GM18511 (cell line): ENCODE measurements at regions not wholly inside any gene's neighbourhood (a gene's known extent, or its start where the extent isn't known, plus 50 kb on each side); places are given as distances from the start of the nearest gene placed in this dataset.

Source experiments
- ATAC-seq: cut with Tn5 transposase; IDR thresholded peaks from one replicate; pipeline ENCODE4 v1.9.1; 2021; ENCODE audit warnings: mild to moderate bottlenecking, moderate library complexity; ENCODE audit not compliant: unreplicated experiment

GRCh38 chr4:62407534-62407933, 1207.4 kb downstream of the ADGRL3 start:
- ATAC-seq, result no peak

GRCh38 chr4:62402088-62402806, 1202.1 kb downstream of the ADGRL3 start:
- no peak for ATAC-seq

- peak; percentile 69 for ATAC-seq
These were observed 1199.1 kb downstream of the ADGRL3 start for GRCh38 chr4:62399242-62399641.

- ATAC-seq, result no peak
These were observed 1198.2 kb downstream of the ADGRL3 start for GRCh38 chr4:62398318-62398717.

GRCh38 chr4:62394766-62395165, 1194.6 kb downstream of the ADGRL3 start:
- no peak for ATAC-seq

DNA sequence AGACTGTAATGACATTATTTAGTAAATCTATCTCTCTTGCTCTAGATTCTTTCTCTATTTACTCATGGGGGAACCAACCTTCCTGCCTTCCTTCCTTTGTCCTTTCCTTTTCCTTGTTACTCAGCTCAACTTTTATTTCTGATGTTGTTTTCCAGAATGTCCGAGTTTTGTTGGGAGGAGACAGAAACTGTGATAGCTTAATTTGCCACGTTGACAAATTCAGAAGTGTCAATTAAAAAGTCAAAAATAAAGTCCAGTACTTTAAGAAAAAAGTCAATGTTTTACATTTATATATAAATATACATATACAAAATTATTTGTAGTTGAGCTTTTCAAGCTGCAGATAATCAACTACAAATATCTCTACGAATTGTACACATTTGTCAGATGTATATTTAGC, 1187.7 kb downstream of the ADGRL3 start:
- ATAC-seq, result no peak

DNA sequence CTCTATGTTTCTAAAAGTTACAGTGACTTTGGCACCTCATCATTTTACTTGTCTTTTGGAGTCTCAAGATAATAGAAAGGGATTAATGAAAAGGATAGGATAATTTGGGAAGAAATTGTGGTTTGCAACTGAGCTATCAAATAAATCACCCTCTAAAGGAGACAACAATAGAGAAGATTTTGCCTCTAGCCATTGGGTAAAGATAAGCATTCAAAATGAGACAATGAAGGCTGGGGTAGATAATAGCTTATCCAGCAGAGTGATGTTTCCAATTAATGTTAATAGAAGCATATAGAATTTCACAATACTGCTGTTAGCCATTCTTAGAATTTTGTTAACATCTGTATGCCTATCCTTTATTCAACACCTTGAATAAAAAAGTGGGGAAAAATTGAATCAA, 1177.6 kb downstream of the ADGRL3 start:
- ATAC-seq, result no peak

- no peak for ATAC-seq
These were observed 1177.1 kb downstream of the ADGRL3 start for GRCh38 chr4:62377245-62377644.

DNA sequence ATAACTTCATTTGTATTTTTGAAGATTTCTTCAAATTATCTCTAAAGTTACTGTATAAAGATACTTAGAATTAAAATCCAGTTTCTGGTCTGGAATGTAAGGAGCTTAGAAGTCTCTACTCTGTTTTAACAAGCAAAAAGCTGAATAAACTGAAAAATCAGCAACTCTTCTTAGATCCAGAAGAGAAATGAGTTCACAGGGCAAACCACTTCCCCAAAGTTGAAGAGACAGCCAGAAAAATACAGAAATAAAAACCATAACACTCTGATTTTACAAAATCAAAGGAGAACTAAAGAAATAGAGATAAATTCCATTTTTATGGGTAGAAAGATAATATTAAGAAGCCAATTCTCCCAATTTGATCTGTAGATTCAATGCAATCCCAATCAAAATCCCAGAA, 1166.8 kb downstream of the ADGRL3 start:
- no peak for ATAC-seq

- no peak for ATAC-seq
These were observed 1160.0 kb downstream of the ADGRL3 start for GRCh38 chr4:62360156-62360545.

DNA sequence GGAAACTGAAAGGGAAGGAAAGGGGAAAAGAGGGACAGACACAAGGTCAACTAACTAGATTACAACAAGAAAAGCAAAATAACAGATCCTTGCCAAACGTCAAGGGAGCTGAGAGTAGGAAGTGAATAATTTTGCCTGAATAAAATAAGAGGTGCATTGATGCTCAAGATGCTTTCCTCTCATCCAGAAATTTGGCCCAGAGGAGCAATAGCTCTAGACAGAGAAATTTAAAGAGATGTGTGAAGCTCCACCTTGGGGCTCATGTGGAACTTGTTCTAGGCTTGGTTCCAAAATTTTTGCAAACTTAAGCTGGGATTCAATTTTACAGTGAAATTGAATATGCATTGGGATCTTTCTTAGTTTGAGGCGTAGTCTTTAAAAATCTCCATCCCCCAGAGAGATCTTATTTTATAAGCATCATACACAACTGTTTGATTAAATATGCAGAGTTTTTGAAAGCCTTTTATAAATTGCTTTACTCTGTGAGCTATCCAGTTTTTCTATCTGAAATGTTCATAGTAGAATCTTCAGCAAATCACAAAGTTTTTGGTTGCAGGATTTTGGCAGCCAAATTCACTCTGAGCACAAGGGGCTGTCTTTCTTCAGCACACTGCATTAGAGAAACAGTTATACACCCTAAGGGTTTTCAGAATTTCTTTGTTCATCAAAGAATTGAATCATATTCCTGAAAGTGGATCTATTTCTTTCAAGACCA, 1159.5 kb downstream of the ADGRL3 start:
- no peak for ATAC-seq

- ATAC-seq, result no peak
These were observed 1144.8 kb downstream of the ADGRL3 start for GRCh38 chr4:62344915-62345314.

DNA sequence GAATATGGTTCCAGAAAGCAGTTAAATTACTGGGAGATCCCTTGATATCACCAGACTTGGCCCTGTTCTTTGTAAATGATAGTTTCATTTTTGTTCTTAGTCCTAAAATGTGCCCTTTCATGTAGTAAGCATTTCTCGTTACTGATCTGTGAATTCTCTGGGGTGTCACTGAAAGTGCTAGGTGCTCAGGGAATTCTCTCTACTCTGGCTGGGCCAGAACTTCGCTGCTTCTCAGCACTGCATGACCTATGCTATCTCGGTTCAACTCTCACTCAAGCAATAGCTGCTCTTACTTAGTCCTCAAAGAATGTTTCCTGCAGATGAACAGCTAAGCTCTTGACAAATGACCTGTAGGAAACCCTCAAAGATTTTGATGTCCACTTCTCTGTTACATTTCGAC, 1144.3 kb downstream of the ADGRL3 start:
- ATAC-seq, result no peak

DNA sequence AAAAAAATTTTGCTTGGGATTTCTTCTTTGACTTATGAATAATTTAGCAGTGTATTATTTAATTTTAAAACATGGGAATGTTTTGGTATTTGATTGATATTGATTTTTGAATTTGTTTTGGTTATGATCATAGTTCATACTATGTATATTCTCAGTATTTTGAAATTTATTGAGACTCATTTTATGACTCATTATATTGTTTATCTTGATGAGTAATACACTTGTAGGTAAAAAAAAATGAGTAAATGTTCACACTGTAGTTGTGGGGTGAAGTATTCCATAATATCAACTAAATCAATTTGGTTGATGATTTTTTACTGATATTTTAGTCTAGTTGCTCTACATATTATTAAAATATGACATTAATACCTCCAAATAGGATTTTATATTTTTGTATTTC, 1142.2 kb downstream of the ADGRL3 start:
- no peak for ATAC-seq

GRCh38 chr4:62328526-62328925, 1128.4 kb downstream of the ADGRL3 start:
- ATAC-seq, result no peak

DNA sequence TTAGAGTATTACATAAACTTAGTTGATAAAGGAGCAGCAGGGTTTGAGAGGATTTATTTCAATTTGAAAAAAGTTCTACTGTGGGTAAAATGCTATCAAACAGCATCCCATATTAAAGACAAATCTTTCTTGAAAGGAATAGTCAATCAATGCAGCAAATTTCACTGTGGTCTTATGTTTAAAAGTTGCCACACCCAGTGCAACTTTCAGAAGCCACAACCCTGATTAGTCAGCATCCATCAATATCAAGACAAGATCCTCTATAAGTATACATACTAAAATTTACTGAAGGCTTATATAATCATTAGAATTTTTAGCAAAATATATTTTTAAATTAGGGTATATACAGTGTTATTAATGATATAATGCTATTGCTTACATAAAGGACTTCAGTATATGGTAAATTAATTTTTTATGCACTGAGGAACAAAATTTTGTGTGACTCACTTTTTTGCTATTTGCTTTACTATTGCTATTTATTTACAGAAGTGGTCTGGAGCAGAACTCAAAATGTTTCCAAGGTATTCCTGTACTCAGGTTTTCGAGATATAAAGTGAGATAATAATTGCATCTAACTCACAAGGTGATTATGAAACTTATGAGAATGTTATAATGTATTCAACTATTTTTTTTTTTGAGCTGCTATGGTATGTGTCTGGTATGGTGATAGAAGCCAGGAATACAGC, 1127.6 kb downstream of the ADGRL3 start:
- no peak for ATAC-seq

- no peak for ATAC-seq
These were observed 1124.1 kb downstream of the ADGRL3 start for GRCh38 chr4:62324215-62324614.

- ATAC-seq, result no peak
These were observed 1120.5 kb downstream of the ADGRL3 start for GRCh38 chr4:62320612-62321011.

- ATAC-seq, result no peak
These were observed 1102.6 kb downstream of the ADGRL3 start for GRCh38 chr4:62302710-62303109.

- ATAC-seq, result no peak
These were observed 1101.4 kb downstream of the ADGRL3 start for GRCh38 chr4:62301500-62301899.

- ATAC-seq, result no peak
These were observed 1093.4 kb downstream of the ADGRL3 start for GRCh38 chr4:62293551-62293950.

DNA sequence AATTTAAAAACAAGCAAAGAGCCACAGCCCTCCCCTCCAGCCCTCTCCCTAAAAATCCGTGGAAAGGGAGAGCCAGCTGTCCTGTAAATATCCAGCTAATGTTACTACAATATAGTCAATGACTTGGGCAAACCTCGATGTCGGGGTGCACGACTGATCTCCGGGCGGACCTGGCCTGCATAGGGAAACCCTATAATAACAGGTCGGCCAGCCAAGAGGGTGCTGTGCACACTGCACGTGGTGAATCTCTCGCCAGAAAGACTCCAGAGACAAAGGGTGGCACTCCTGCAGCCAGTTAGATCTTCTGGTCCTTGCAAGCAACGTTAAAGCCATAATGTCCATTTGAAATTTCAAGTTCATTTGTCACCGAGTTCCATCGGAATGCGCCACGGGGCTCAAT, 1092.8 kb downstream of the ADGRL3 start:
- no peak for ATAC-seq
